HCT116 (cell line): ENCODE measurements at regions not wholly inside any gene's neighbourhood (a gene's known extent, or its start where the extent isn't known, plus 50 kb on each side); places are given as distances from the start of the nearest gene placed in this dataset.

Experiments
- ATAC-seq: fragments of 200-7000 bp; cut with Tn5 transposase; 2 replicates; pipeline ENCODE4 v1.9.1; 2020; ENCODE audit warnings: mild to moderate bottlenecking, moderate library complexity
- BruUV-seq: library from RNA; stranded (reverse); fragments of 400-500 nt; replicated peaks from 2 replicates; lab custom pipeline; 2021; lab: Mats Ljungman, UMichigan
- CTCF ChIA-PET: fragments of 300-600 bp; sonication (Branson Sonifier 250); formaldehyde crosslinking; loops from one replicate; lab custom pipeline; 2021; ENCODE audit warnings: antibody characterized with exemption; lab: Charles Lee
- POLR2A ChIA-PET: fragments of 300-600, 350-600 bp; sonication (Branson Sonifier 250); formaldehyde crosslinking; loops from one replicate; lab custom pipeline; 2021; ENCODE audit warnings: antibody characterized with exemption; lab: Charles Lee
- RAD21 ChIA-PET, 2 experiments: fragments of 300-600 bp; sonication (Branson Sonifier 250); formaldehyde crosslinking; loops; one replicate each; lab custom pipeline; 2023; ENCODE audit warnings: low total read pairs in 2 of 2; ENCODE audit not compliant: uncharacterized antibody in 2 of 2, unreplicated experiment in 2 of 2, low non-redundant PET in 1 of 2; lab: Charles Lee
- DNase-seq: peaks from one replicate; pipeline ENCODE4 v3.0.0-alpha.2; 2010; ENCODE audit warnings: low read depth, low spot score
- H2AFZ ChIP-seq: fragments of 200-600 bp; shearing (Covaris generic), sonication (generic); 2 replicates; pipeline ENCODE4 v1.6.1; 2017; ENCODE audit warnings: low read depth, mixed run types, mixed read lengths, antibody characterized with exemption, low read length; ENCODE audit not compliant: poor library complexity, severe bottlenecking
- H3K27ac ChIP-seq: 2 replicates; pipeline ENCODE4 v1.5.1; 2012; ENCODE audit warnings: low read depth, low read length
- H3K27me3 ChIP-seq: fragments of 200-600 bp; sonication (generic); 2 replicates; pipeline ENCODE4 v1.6.1; 2016; ENCODE audit warnings: mixed run types, low read length, mixed read lengths; ENCODE audit not compliant: insufficient read depth
- H3K36me3 ChIP-seq, 2 experiments: fragments of 200-500 bp in 1 of 2; fragments of 200-600 bp in 1 of 2; sonication (Bioruptor generic) in 1 of 2; sonication (generic) in 1 of 2; 2 replicates each; pipeline versions ENCODE4 v1.5.1 to v1.6.1; 2014 to 2016; ENCODE audit warnings: low read length in 2 of 2, inconsistent platforms in 1 of 2, mixed read lengths in 1 of 2, mixed run types in 1 of 2; ENCODE audit not compliant: insufficient read depth in 2 of 2, control insufficient read depth in 1 of 2
- H3K4me1 ChIP-seq, 2 experiments: fragments of 200-600 bp in 1 of 2; sonication (generic) in 1 of 2; 2 replicates each; pipeline versions ENCODE4 v1.5.1 to v1.6.1; 2012 to 2017; ENCODE audit warnings: low read length in 2 of 2, inconsistent platforms in 1 of 2, mild to moderate bottlenecking in 1 of 2, mixed read lengths in 1 of 2, mixed run types in 1 of 2, moderate library complexity in 1 of 2; ENCODE audit not compliant: insufficient read depth in 2 of 2, control insufficient read depth in 1 of 2
- H3K4me2 ChIP-seq: fragments of 200-600 bp; sonication (generic); 2 replicates; pipeline ENCODE4 v1.6.1; 2017; ENCODE audit warnings: mixed run types, low read length, mixed read lengths
- H3K4me3 ChIP-seq, 2 experiments: fragments of 200-600 bp in 1 of 2; sonication (generic) in 1 of 2; replicated peaks in 1 of 2; 2 replicates each; pipeline ENCODE4 v1.5.1; 2011 to 2016; ENCODE audit warnings: low read length in 2 of 2, control low read depth in 1 of 2, low read depth in 1 of 2, mild to moderate bottlenecking in 1 of 2, mixed read lengths in 1 of 2, mixed run types in 1 of 2
- H3K79me2 ChIP-seq: fragments of 200-600 bp; sonication (generic); 2 replicates; pipeline ENCODE4 v1.6.1; 2017; ENCODE audit warnings: mild to moderate bottlenecking, mixed run types, low read length, moderate library complexity, mixed read lengths; ENCODE audit not compliant: insufficient read depth
- H3K9ac ChIP-seq: fragments of 200-600 bp; sonication (generic); 2 replicates; pipeline ENCODE4 v1.6.1; 2016; ENCODE audit warnings: low read length, mixed read lengths
- H3K9me2 ChIP-seq: fragments of 200-600 bp; sonication (generic), shearing (Covaris generic); 2 replicates; pipeline ENCODE4 v1.6.1; 2017; ENCODE audit warnings: mixed run types, mild to moderate bottlenecking, moderate library complexity; ENCODE audit not compliant: insufficient read depth
- H3K9me3 ChIP-seq, 2 experiments: fragments of 200-500 bp in 1 of 2; fragments of 200-600 bp in 1 of 2; sonication (Bioruptor generic) in 1 of 2; sonication (generic) in 1 of 2; 2 replicates each; pipeline ENCODE4 v1.6.1; 2014 to 2017; ENCODE audit warnings: low read length in 2 of 2, mixed read lengths in 2 of 2, inconsistent platforms in 1 of 2, low read depth in 1 of 2, mild to moderate bottlenecking in 1 of 2, mixed run types in 1 of 2, moderate library complexity in 1 of 2; ENCODE audit not compliant: control insufficient read depth in 1 of 2, insufficient read depth in 1 of 2
- H4K20me1 ChIP-seq: fragments of 200-600 bp; sonication (generic), shearing (Covaris generic); 2 replicates; pipeline ENCODE4 v1.6.1; 2017; ENCODE audit warnings: mixed run types, mild to moderate bottlenecking, moderate library complexity; ENCODE audit not compliant: insufficient read depth
- CBX3 ChIP-seq: IDR thresholded peaks from 2 replicates; pipeline ENCODE4 v1.6.1; 2012; ENCODE audit warnings: low read depth
- CEBPB ChIP-seq: IDR thresholded peaks from 2 replicates; pipeline ENCODE4 v1.6.1; 2012; ENCODE audit warnings: low read depth
- CTCF ChIP-seq, 3 experiments: fragments of 200-600 bp in 1 of 3; sonication (generic) in 1 of 3; IDR thresholded peaks in 2 of 3; conservative IDR thresholded peaks in 1 of 3; 2 replicates each; pipeline ENCODE4 v1.5.1; 2012 to 2017; ENCODE audit warnings: low read depth in 2 of 3, low read length in 2 of 3, antibody characterized with exemption in 1 of 3, borderline replicate concordance in 1 of 3, control low read depth in 1 of 3, mild to moderate bottlenecking in 1 of 3, mixed read lengths in 1 of 3, mixed run types in 1 of 3, moderate library complexity in 1 of 3; ENCODE audit not compliant: insufficient read depth in 1 of 3
- ELF1 ChIP-seq: IDR thresholded peaks from 2 replicates; pipeline ENCODE4 v1.6.1; 2012; ENCODE audit warnings: low read depth, borderline replicate concordance
- JUND ChIP-seq: IDR thresholded peaks from 2 replicates; pipeline ENCODE4 v1.6.1; 2012
- MAX ChIP-seq: IDR thresholded peaks from 2 replicates; pipeline ENCODE4 v1.6.1; 2012
- POLR2A ChIP-seq: IDR thresholded peaks from 2 replicates; pipeline ENCODE4 v1.7.0; 2011; ENCODE audit warnings: borderline replicate concordance; ENCODE audit not compliant: insufficient read depth, insufficient read length; ENCODE audit errors: extremely low read depth
- POLR2AphosphoS5 ChIP-seq: IDR thresholded peaks from 2 replicates; pipeline ENCODE4 v1.6.1; 2011; ENCODE audit warnings: mild to moderate bottlenecking, low read depth, low read length, moderate library complexity
- RAD21 ChIP-seq: IDR thresholded peaks from 2 replicates; pipeline ENCODE4 v1.6.1; 2012; ENCODE audit warnings: low read depth, mild to moderate bottlenecking
- REST ChIP-seq: IDR thresholded peaks from 2 replicates; pipeline ENCODE4 v1.6.1; 2012; ENCODE audit warnings: low read depth
- SIN3A ChIP-seq: IDR thresholded peaks from 2 replicates; pipeline ENCODE4 v1.6.1; 2012; ENCODE audit warnings: low read depth
- SRF ChIP-seq: IDR thresholded peaks from 2 replicates; pipeline ENCODE4 v1.6.1; 2012; ENCODE audit warnings: low read depth
- TCF7L2 ChIP-seq: IDR thresholded peaks from 2 replicates; pipeline ENCODE4 v1.7.0; 2011; ENCODE audit warnings: borderline replicate concordance, inconsistent platforms; ENCODE audit not compliant: insufficient read depth, insufficient read length; ENCODE audit errors: extremely low read depth
- YY1 ChIP-seq: IDR thresholded peaks from 2 replicates; pipeline ENCODE4 v1.6.1; 2011; ENCODE audit warnings: low read length, low read depth, moderate library complexity, mild to moderate bottlenecking; ENCODE audit not compliant: insufficient replicate concordance; ENCODE audit errors: extremely low read depth
- ZBTB33 ChIP-seq: IDR thresholded peaks from 2 replicates; pipeline ENCODE4 v1.6.1; 2011; ENCODE audit warnings: mild to moderate bottlenecking, low read length, moderate library complexity; ENCODE audit not compliant: insufficient replicate concordance; ENCODE audit errors: extremely low read depth
- ZFX ChIP-seq: fragments of 450-650 bp; IDR thresholded peaks from 2 replicates; pipeline ENCODE4 v1.6.1; 2017
- ZNF274 ChIP-seq: fragments of 200-500 bp; sonication (Bioruptor generic); IDR thresholded peaks from 2 replicates; pipeline ENCODE4 v1.6.1; 2014; ENCODE audit warnings: mild to moderate bottlenecking, low read depth, low read length, inconsistent platforms
- intact Hi-C: fragments of 100-400 bp; cut with micrococcal nuclease; formaldehyde crosslinking; loops from 2 replicates; pipeline ENCODE4 v1.10.0; 2022

- no peaks in the 10 kb centered on the region for H4K20me1 ChIP-seq
- no peaks in the 10 kb centered on the region for H3K9me3 ChIP-seq
- no peak for ATAC-seq
- no peak overlapping the region for H3K27ac ChIP-seq
- no peak overlapping the region for H3K4me2 ChIP-seq
- ChIA-PET RAD21 (no interaction called here), CTCF (no interaction called here), POLR2A (no interaction called here)
- DNase-seq: no peak
- no peaks in the 10 kb centered on the region for H3K36me3 ChIP-seq
- H2AFZ ChIP-seq: no peak overlapping the region
- no peaks in the 10 kb centered on the region for H3K4me1 ChIP-seq
- intact Hi-C loops: no loop called here
- H3K4me3 ChIP-seq: no peak overlapping the region
- no peaks in the 10 kb centered on the region for H3K9me2 ChIP-seq
- no peaks in the 10 kb centered on the region for H3K79me2 ChIP-seq
- H3K27me3 ChIP-seq: peaks cover 50% of the 10 kb centered on the region
- TF ChIP-seq MAX (no peak), RAD21 (no peak), POLR2AphosphoS5 (no peak), REST (no peak), ZBTB33 (no peak), ZNF274 (no peak), SRF (no peak), YY1 (no peak), CEBPB (no peak), CTCF (IDR thresholded peaks at IDR 0.05 in 2 of 3, conservative IDR thresholded peaks at IDR 0.05 in 1 of 3; ENCODE audit: borderline replicate concordance in 1 of 3, insufficient read depth in 1 of 3, low read depth in 2 of 3, low read length in 2 of 3) (no peak), ZFX (no peak), JUND (no peak), SIN3A (no peak), ELF1 (no peak), POLR2A (no peak), TCF7L2 (no peak), CBX3 (no peak)
- no TSS peak for BruUV-seq
- H3K9ac ChIP-seq: no peak overlapping the region
These were observed 666.2 kb upstream of the HS6ST1 start for GRCh38 chr2:128984855-128985254.
